Progenitor cell of endocrine pancreas (in vitro differentiated cells): ENCODE measurements at regions not wholly inside any gene's neighbourhood (a gene's known extent, or its start where the extent isn't known, plus 50 kb on each side); places are given as distances from the start of the nearest gene placed in this dataset.
A peak's percentile ranks its signal among the peaks of the same experiment; 100 is the strongest.

Experiments used
- DNase-seq: peaks from one replicate; pipeline ENCODE4 v3.0.0; 2021; ENCODE audit warnings: low spot score; ENCODE audit not compliant: unreplicated experiment
- H3K27ac Mint-ChIP-seq: 2 replicates; pipeline ENCODE4 v1.8.0; 2021; ENCODE audit warnings: mild to moderate bottlenecking, moderate library complexity, mixed read lengths
- H3K27me3 Mint-ChIP-seq: 2 replicates; pipeline ENCODE4 v1.8.0; 2021; ENCODE audit warnings: mixed read lengths
- H3K36me3 Mint-ChIP-seq: 2 replicates; pipeline ENCODE4 v1.8.0; 2022; ENCODE audit warnings: mixed read lengths; ENCODE audit not compliant: insufficient read depth
- H3K4me1 Mint-ChIP-seq: 2 replicates; pipeline ENCODE4 v1.8.0; 2021; ENCODE audit warnings: low read depth, mixed read lengths
- H3K4me3 Mint-ChIP-seq: 2 replicates; pipeline ENCODE4 v1.8.0; 2021; ENCODE audit warnings: low read depth, mild to moderate bottlenecking, moderate library complexity, mixed read lengths
- H3K9me3 Mint-ChIP-seq: 2 replicates; pipeline ENCODE4 v1.8.0; 2021; ENCODE audit warnings: low read depth, mixed read lengths
- CTCF ChIP-seq: fragments of 200-600 bp; sonication (generic); IDR thresholded peaks from one replicate; pipeline ENCODE4 v1.5.0; 2021; ENCODE audit warnings: antibody characterized with exemption, mild to moderate bottlenecking; ENCODE audit not compliant: unreplicated experiment

- Mint-ChIP-seq H3K4me3 (no peak overlapping the region), H3K27ac (no peak overlapping the region), H3K4me1 (no peaks in the 10 kb centered on the region), H3K36me3 (no peaks in the 10 kb centered on the region), H3K27me3 (no peaks in the 10 kb centered on the region), H3K9me3 (no peaks in the 10 kb centered on the region)
- TF ChIP-seq CTCF = no peak
- DNase-seq = no peak
These were observed 826.9 kb upstream of the PIK3C3 start for GRCh38 chr18:41128126-41128525.

GRCh38 chr18:41126541-41127235, 828.3 kb upstream of the PIK3C3 start:
- Mint-ChIP-seq H3K36me3 (no peaks in the 10 kb centered on the region), H3K27me3 (no peaks in the 10 kb centered on the region), H3K4me1 (no peaks in the 10 kb centered on the region), H3K4me3 (no peak overlapping the region), H3K9me3 (no peaks in the 10 kb centered on the region), H3K27ac (no peak overlapping the region)
- no peak for DNase-seq
- no peak for TF ChIP-seq CTCF

- no peaks in the 10 kb centered on the region for H3K27me3 Mint-ChIP-seq
- TF ChIP-seq CTCF = no peak
- H3K9me3 Mint-ChIP-seq = no peaks in the 10 kb centered on the region
- DNase-seq = no peak
- no peaks in the 10 kb centered on the region for H3K36me3 Mint-ChIP-seq
- H3K4me3 Mint-ChIP-seq = no peak overlapping the region
- no peaks in the 10 kb centered on the region for H3K4me1 Mint-ChIP-seq
- no peak overlapping the region for H3K27ac Mint-ChIP-seq
These were observed 833.8 kb upstream of the PIK3C3 start for GRCh38 chr18:41121116-41121826.

GRCh38 chr18:41119031-41119430, 836.0 kb upstream of the PIK3C3 start:
- no peaks in the 10 kb centered on the region for H3K36me3 Mint-ChIP-seq
- H3K27ac Mint-ChIP-seq = no peak overlapping the region
- no peak for DNase-seq
- H3K4me1 Mint-ChIP-seq = no peaks in the 10 kb centered on the region
- no peaks in the 10 kb centered on the region for H3K9me3 Mint-ChIP-seq
- H3K4me3 Mint-ChIP-seq = no peak overlapping the region
- no peaks in the 10 kb centered on the region for H3K27me3 Mint-ChIP-seq
- TF ChIP-seq CTCF = no peak

- Mint-ChIP-seq H3K4me3 (no peak overlapping the region), H3K4me1 (peaks cover 3% of the 10 kb centered on the region), H3K36me3 (peaks cover 3% of the 10 kb centered on the region), H3K9me3 (peaks cover 15% of the 10 kb centered on the region), H3K27me3 (no peaks in the 10 kb centered on the region), H3K27ac (peak overlapping the region; percentile 33)
- no peak for DNase-seq
- TF ChIP-seq CTCF = no peak
These were observed 841.0 kb upstream of the PIK3C3 start for GRCh38 chr18:41113885-41114482.
